Left renal cortex interstitium (tissue), 4 donors: ENCODE measurements at regions not wholly inside any gene's neighbourhood (a gene's known extent, or its start where the extent isn't known, plus 50 kb on each side); places are given as distances from the start of the nearest gene placed in this dataset.
A peak's percentile ranks its signal among the peaks of the same experiment; 100 is the strongest.
"Not testable (repeated sequence)": the region's sequence is repeated elsewhere in the genome, so short reads cannot be mapped to it uniquely, and the experiment has no call there.

Experiments used
- DNase-seq, 4 donors: peaks; one replicate each; pipeline ENCODE4 v3.0.0-alpha.2; 2013; ENCODE audit warnings: low read depth in 4 of 4, low spot score in 2 of 4, missing footprints in 1 of 4

- DNase-seq = no peak
These were observed 111.9 kb downstream of the SNRPN start for GRCh38 chr15:25066708-25067107.

- no peak for DNase-seq
These were observed 113.0 kb downstream of the SNRPN start for GRCh38 chr15:25067725-25068309.

- DNase-seq = no peak
These were observed 113.9 kb downstream of the SNRPN start for GRCh38 chr15:25068696-25069095.

- DNase-seq = no peak
These were observed 115.7 kb downstream of the SNRPN start for GRCh38 chr15:25070353-25070963.

GRCh38 chr15:25072857-25073476, 118.2 kb downstream of the SNRPN start:
- DNase-seq = no peak

- DNase-seq = no peak
These were observed 132.3 kb downstream of the SNRPN start for GRCh38 chr15:25087137-25087536.

- no peak for DNase-seq
These were observed 133.5 kb downstream of the SNRPN start for GRCh38 chr15:25088261-25088790.

- no peak for DNase-seq
These were observed 134.8 kb downstream of the SNRPN start for GRCh38 chr15:25089577-25089976.

- no peak for DNase-seq
These were observed 135.4 kb downstream of the SNRPN start for GRCh38 chr15:25090073-25090733.

- no peak for DNase-seq
These were observed 136.8 kb downstream of the SNRPN start for GRCh38 chr15:25091421-25092158.

- DNase-seq = no peak
These were observed 137.9 kb downstream of the SNRPN start for GRCh38 chr15:25092661-25093060.

- DNase-seq = no peak
These were observed 138.8 kb downstream of the SNRPN start for GRCh38 chr15:25093455-25094029.

GRCh38 chr15:25094066-25094465, 139.3 kb downstream of the SNRPN start:
- no peak for DNase-seq

- DNase-seq = no peak
These were observed 139.7 kb downstream of the SNRPN start for GRCh38 chr15:25094519-25094918.

GRCh38 chr15:25095179-25095578, 140.4 kb downstream of the SNRPN start:
- DNase-seq = no peak

- not testable (repeated sequence) for DNase-seq
These were observed 145.2 kb downstream of the SNRPN start for GRCh38 chr15:25099966-25100365.

- DNase-seq = no peak
These were observed 151.4 kb downstream of the SNRPN start for GRCh38 chr15:25106209-25106608.

- no peak for DNase-seq
These were observed 179.0 kb downstream of the SNRPN start for GRCh38 chr15:25133804-25134203.

GRCh38 chr15:25134546-25134945, 179.8 kb downstream of the SNRPN start:
- peak in 1 of 4 donors; percentile 3 for DNase-seq

- DNase-seq = no peak
These were observed 181.3 kb downstream of the SNRPN start for GRCh38 chr15:25136119-25136518.
